ENCODE measurements at regions not wholly inside any gene's neighbourhood (a gene's known extent, or its start where the extent isn't known, plus 50 kb on each side); places are given as distances from the start of the nearest gene placed in this dataset.

- no TSS peak for BruUV-seq (replicated peaks)
- no peaks in the 10 kb centered on the region for H3K27me3 Mint-ChIP-seq (ENCODE audit: unreplicated experiment)
- TF ChIP-seq, protein P1, sequence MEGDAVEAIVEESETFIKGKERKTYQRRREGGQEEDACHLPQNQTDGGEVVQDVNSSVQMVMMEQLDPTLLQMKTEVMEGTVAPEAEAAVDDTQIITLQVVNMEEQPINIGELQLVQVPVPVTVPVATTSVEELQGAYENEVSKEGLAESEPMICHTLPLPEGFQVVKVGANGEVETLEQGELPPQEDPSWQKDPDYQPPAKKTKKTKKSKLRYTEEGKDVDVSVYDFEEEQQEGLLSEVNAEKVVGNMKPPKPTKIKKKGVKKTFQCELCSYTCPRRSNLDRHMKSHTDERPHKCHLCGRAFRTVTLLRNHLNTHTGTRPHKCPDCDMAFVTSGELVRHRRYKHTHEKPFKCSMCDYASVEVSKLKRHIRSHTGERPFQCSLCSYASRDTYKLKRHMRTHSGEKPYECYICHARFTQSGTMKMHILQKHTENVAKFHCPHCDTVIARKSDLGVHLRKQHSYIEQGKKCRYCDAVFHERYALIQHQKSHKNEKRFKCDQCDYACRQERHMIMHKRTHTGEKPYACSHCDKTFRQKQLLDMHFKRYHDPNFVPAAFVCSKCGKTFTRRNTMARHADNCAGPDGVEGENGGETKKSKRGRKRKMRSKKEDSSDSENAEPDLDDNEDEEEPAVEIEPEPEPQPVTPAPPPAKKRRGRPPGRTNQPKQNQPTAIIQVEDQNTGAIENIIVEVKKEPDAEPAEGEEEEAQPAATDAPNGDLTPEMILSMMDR (IDR thresholded peaks at IDR 0.05; ENCODE audit: unreplicated experiment) = no peak
- DNase-seq = no peak
- no peaks in the 10 kb centered on the region for H3K36me3 Mint-ChIP-seq (ENCODE audit: insufficient read depth, unreplicated experiment)
- no peak overlapping the region for H3K4me3 Mint-ChIP-seq (ENCODE audit: low read depth, unreplicated experiment)
- no peaks in the 10 kb centered on the region for H3K4me1 Mint-ChIP-seq (ENCODE audit: low read depth, unreplicated experiment)
- CTCF ChIA-PET = no interaction called here
- peaks cover 2% of the 10 kb centered on the region for H3K9me3 Mint-ChIP-seq (ENCODE audit: low read depth, unreplicated experiment)
- H3K27ac Mint-ChIP-seq (ENCODE audit: unreplicated experiment) = no peak overlapping the region
- intact Hi-C loops (cut with micrococcal nuclease; ENCODE audit: unreplicated experiment) = no loop called here
These were observed 216.9 kb upstream of the NRIP1 start for GRCh38 chr21:15281714-15282113.

GRCh38 chr21:15282665-15283064, 217.9 kb upstream of the NRIP1 start:
- no TSS peak for BruUV-seq (replicated peaks)

DNA sequence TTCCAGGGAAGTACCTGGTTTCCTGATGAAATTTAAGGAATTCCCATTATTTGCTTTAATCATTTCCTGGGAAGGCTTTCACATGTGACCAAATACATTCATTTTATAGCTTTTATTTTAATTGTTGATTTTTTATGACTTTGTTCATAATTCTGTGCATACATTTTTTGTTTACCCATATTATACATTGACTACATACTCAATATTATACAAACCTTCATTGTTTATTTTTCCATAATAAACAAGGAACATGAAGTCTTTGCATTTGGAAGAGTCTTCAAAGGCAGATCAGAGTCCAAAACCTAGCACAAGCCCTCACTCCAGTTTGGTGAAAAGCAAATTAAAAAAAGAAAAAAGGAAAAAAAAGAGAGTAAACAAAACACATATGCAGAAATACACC, 218.3 kb upstream of the NRIP1 start:
- TF ChIP-seq, protein P1 (IDR thresholded peaks at IDR 0.05; ENCODE audit: unreplicated experiment) = no peak
- H3K9me3 Mint-ChIP-seq (ENCODE audit: low read depth, unreplicated experiment) = peaks cover 2% of the 10 kb centered on the region
- H3K4me1 Mint-ChIP-seq (ENCODE audit: low read depth, unreplicated experiment) = no peaks in the 10 kb centered on the region
- no TSS peak for BruUV-seq (replicated peaks)
- no peak for DNase-seq
- H3K27me3 Mint-ChIP-seq (ENCODE audit: unreplicated experiment) = no peaks in the 10 kb centered on the region
- intact Hi-C loops (cut with micrococcal nuclease; ENCODE audit: unreplicated experiment) = no loop called here
- CTCF ChIA-PET = no interaction called here
- no peak overlapping the region for H3K4me3 Mint-ChIP-seq (ENCODE audit: low read depth, unreplicated experiment)
- H3K36me3 Mint-ChIP-seq (ENCODE audit: insufficient read depth, unreplicated experiment) = no peaks in the 10 kb centered on the region
- H3K27ac Mint-ChIP-seq (ENCODE audit: unreplicated experiment) = no peak overlapping the region

More at GRCh38 chr21:15282665-15283064, 217.9 kb upstream of the NRIP1 start:
- Mint-ChIP-seq H3K9me3 (ENCODE audit: low read depth, unreplicated experiment) (peaks cover 2% of the 10 kb centered on the region), H3K36me3 (ENCODE audit: insufficient read depth, unreplicated experiment) (no peaks in the 10 kb centered on the region), H3K27ac (ENCODE audit: unreplicated experiment) (no peak overlapping the region), H3K4me1 (ENCODE audit: low read depth, unreplicated experiment) (no peaks in the 10 kb centered on the region), H3K4me3 (ENCODE audit: low read depth, unreplicated experiment) (no peak overlapping the region), H3K27me3 (ENCODE audit: unreplicated experiment) (no peaks in the 10 kb centered on the region)
- intact Hi-C loops (cut with micrococcal nuclease; ENCODE audit: unreplicated experiment) = no loop called here
- TF ChIP-seq, protein P1 (IDR thresholded peaks at IDR 0.05; ENCODE audit: unreplicated experiment) = no peak
- DNase-seq = no peak
- CTCF ChIA-PET = no interaction called here

GRCh38 chr21:15283789-15284188, 219.0 kb upstream of the NRIP1 start:
- no peak for DNase-seq
- TF ChIP-seq, protein P1 (IDR thresholded peaks at IDR 0.05; ENCODE audit: unreplicated experiment) = no peak
- no TSS peak for BruUV-seq (replicated peaks)
- no peaks in the 10 kb centered on the region for H3K27me3 Mint-ChIP-seq (ENCODE audit: unreplicated experiment)
- CTCF ChIA-PET = no interaction called here
- intact Hi-C loops (cut with micrococcal nuclease; ENCODE audit: unreplicated experiment) = no loop called here
- peaks cover 2% of the 10 kb centered on the region for H3K9me3 Mint-ChIP-seq (ENCODE audit: low read depth, unreplicated experiment)
- no peaks in the 10 kb centered on the region for H3K36me3 Mint-ChIP-seq (ENCODE audit: insufficient read depth, unreplicated experiment)
- no peak overlapping the region for H3K27ac Mint-ChIP-seq (ENCODE audit: unreplicated experiment)
- no peaks in the 10 kb centered on the region for H3K4me1 Mint-ChIP-seq (ENCODE audit: low read depth, unreplicated experiment)
- H3K4me3 Mint-ChIP-seq (ENCODE audit: low read depth, unreplicated experiment) = no peak overlapping the region

Data from Calu3 (cell line).